Kidney (tissue), 13 donors: ENCODE measurements at regions not wholly inside any gene's neighbourhood (a gene's known extent, or its start where the extent isn't known, plus 50 kb on each side); places are given as distances from the start of the nearest gene placed in this dataset.
A peak's percentile ranks its signal among the peaks of the same experiment; 100 is the strongest.

Source experiments
- DNase-seq, 5 donors: peaks; one replicate each; pipeline ENCODE4 v3.0.0-alpha.2; 2013 to 2020
- FAIRE-seq: peaks from 2 replicates; lab custom pipeline; 2012; peaks lifted over from hg19 to GRCh38; lab: Jason Lieb, UNC
- H3K27ac ChIP-seq, 2 donors: one replicate each; pipeline ENCODE4 v1.7.0; 2013; ENCODE audit warnings: low read depth in 2 of 2, low read length in 2 of 2, inconsistent platforms in 1 of 2
- H3K27me3 ChIP-seq: one replicate; pipeline ENCODE4 v1.7.1; 2013; ENCODE audit warnings: low read length, inconsistent platforms; ENCODE audit not compliant: control insufficient read depth, insufficient read depth
- H3K36me3 ChIP-seq, 3 donors: one replicate each; pipeline versions ENCODE4 v1.7.0 to v1.7.1; 2013; ENCODE audit warnings: low read length in 3 of 3, control low read depth in 1 of 3, inconsistent platforms in 1 of 3; ENCODE audit not compliant: insufficient read depth in 3 of 3, control insufficient read depth in 2 of 3
- H3K4me1 ChIP-seq, 3 donors: one replicate each; pipeline versions ENCODE4 v1.7.0 to v1.7.1; 2013; ENCODE audit warnings: low read length in 3 of 3, inconsistent platforms in 1 of 3, low read depth in 1 of 3; ENCODE audit not compliant: control insufficient read depth in 2 of 3, insufficient read depth in 2 of 3
- H3K4me3 ChIP-seq, 3 donors: one replicate each; pipeline versions ENCODE4 v1.7.0 to v1.8.1; 2013; ENCODE audit warnings: low read length in 3 of 3, control low read depth in 1 of 3, inconsistent platforms in 1 of 3
- H3K9ac ChIP-seq, 3 donors: one replicate each; pipeline versions ENCODE4 v1.7.0 to v1.7.1; 2013; ENCODE audit warnings: low read length in 3 of 3, control low read depth in 1 of 3, inconsistent platforms in 1 of 3
- H3K9me3 ChIP-seq, 3 donors: one replicate each; pipeline versions ENCODE4 v1.7.0 to v1.7.1; 2013; ENCODE audit warnings: low read length in 3 of 3, control low read depth in 1 of 3, inconsistent platforms in 1 of 3; ENCODE audit not compliant: control insufficient read depth in 2 of 3, insufficient read depth in 1 of 3
- CTCF ChIP-seq: IDR thresholded peaks from 3 replicates; pipeline ENCODE4 v1.5.1; 2012; ENCODE audit warnings: mild to moderate bottlenecking, moderate library complexity, borderline replicate concordance; ENCODE audit not compliant: insufficient read depth; ENCODE audit errors: extremely low read depth
- intact Hi-C: fragments of 100-400 bp; cut with DNase I; formaldehyde crosslinking; loops from one replicate; pipeline ENCODE4 v1.11.1; 2022
- donor health status: control.
- donor health status: control.
- donor health status: control.
- donor health status: control.
- donor health status: control.
- donor health status: DM: yes; HTN: yes; CAD: no.
- donor health status: Normal renal cell carcinoma (clear cell type).

- DNase-seq (no peak), FAIRE-seq (no peak)
- H3K9ac ChIP-seq: no peak overlapping the region
- no peak for TF ChIP-seq CTCF
- no peaks in the 10 kb centered on the region for H3K36me3 ChIP-seq
- H3K9me3 ChIP-seq: no peaks in the 10 kb centered on the region
- H3K4me3 ChIP-seq: no peak overlapping the region
- no peaks in the 10 kb centered on the region for H3K27me3 ChIP-seq
- H3K4me1 ChIP-seq: peaks cover 0 to 9% (median 8%) of the 10 kb centered on the region in 3 donors
- no peak overlapping the region for H3K27ac ChIP-seq
- intact Hi-C loops: no loop called here
Observed at GRCh38 chr10:3460420-3461128, 288.0 kb upstream of the PITRM1 start.

GRCh38 chr10:3455385-3456334, 283.1 kb upstream of the PITRM1 start:
- Histone ChIP-seq H3K9me3 (no peaks in the 10 kb centered on the region), H3K9ac (no peak overlapping the region), H3K36me3 (no peaks in the 10 kb centered on the region), H3K27ac (no peak overlapping the region), H3K4me3 (no peak overlapping the region), H3K27me3 (no peaks in the 10 kb centered on the region), H3K4me1 (peaks cover 2 to 16% (median 14%) of the 10 kb centered on the region in 3 donors)
- no peak for TF ChIP-seq CTCF
- DNase-seq (peak in 3 of 5 donors; percentile 55 to 74 (median 70)), FAIRE-seq (no peak)
- intact Hi-C loops: no loop called here

GRCh38 chr10:3452683-3453361, 280.2 kb upstream of the PITRM1 start:
- no peak overlapping the region for H3K9ac ChIP-seq
- no peaks in the 10 kb centered on the region for H3K27me3 ChIP-seq
- DNase-seq: no peak
- H3K9me3 ChIP-seq: no peaks in the 10 kb centered on the region
- peaks cover 2 to 16% (median 14%) of the 10 kb centered on the region in 3 donors for H3K4me1 ChIP-seq
- TF ChIP-seq CTCF: no peak
- no peak for FAIRE-seq
- no peaks in the 10 kb centered on the region for H3K36me3 ChIP-seq
- H3K27ac ChIP-seq: peak overlapping the region; percentile 20 to 59
- H3K4me3 ChIP-seq: no peak overlapping the region
- intact Hi-C loops: no loop called here
